ENCODE measurements at regions not wholly inside any gene's neighbourhood (a gene's known extent, or its start where the extent isn't known, plus 50 kb on each side); places are given as distances from the start of the nearest gene placed in this dataset.

- no peak overlapping the region for H3K27ac ChIP-seq (ENCODE audit: low read depth, low read length)
- H3K36me3 ChIP-seq (ENCODE audit: control insufficient read depth, insufficient read depth, low read length), result no peaks in the 10 kb centered on the region
- H3K9me3 ChIP-seq (ENCODE audit: control insufficient read depth, insufficient read depth, low read length), result no peaks in the 10 kb centered on the region
- H3K4me3 ChIP-seq (ENCODE audit: low read depth, low read length), result no peak overlapping the region
- H3K27me3 ChIP-seq (ENCODE audit: control insufficient read depth, insufficient read depth, low read length), result peaks cover 14% of the 10 kb centered on the region
- H3K4me1 ChIP-seq (ENCODE audit: control insufficient read depth, insufficient read depth, low read length), result peaks cover 4% of the 10 kb centered on the region; the same call in 1 of the 2 replicates
- H3K9ac ChIP-seq (ENCODE audit: low read depth, low read length), result no peak overlapping the region
These were observed 266.6 kb downstream of the TFCP2L1 start for GRCh38 chr2:121018136-121019061.

- Histone ChIP-seq H3K27me3 (ENCODE audit: control insufficient read depth, insufficient read depth, low read length) (peaks cover 11% of the 10 kb centered on the region), H3K9me3 (ENCODE audit: control insufficient read depth, insufficient read depth, low read length) (no peaks in the 10 kb centered on the region), H3K9ac (ENCODE audit: low read depth, low read length) (no peak overlapping the region), H3K4me3 (ENCODE audit: low read depth, low read length) (no peak overlapping the region), H3K36me3 (ENCODE audit: control insufficient read depth, insufficient read depth, low read length) (no peaks in the 10 kb centered on the region), H3K4me1 (ENCODE audit: control insufficient read depth, insufficient read depth, low read length) (peaks cover 4% of the 10 kb centered on the region; the same call in 1 of the 2 replicates), H3K27ac (ENCODE audit: low read depth, low read length) (no peak overlapping the region)
These were observed 265.9 kb downstream of the TFCP2L1 start for GRCh38 chr2:121019071-121019470.

GRCh38 chr2:121019756-121020155 is 265.2 kb downstream of the TFCP2L1 start:
- H3K36me3 ChIP-seq (ENCODE audit: control insufficient read depth, insufficient read depth, low read length), result no peaks in the 10 kb centered on the region

GRCh38 chr2:121021685-121022084 is 263.3 kb downstream of the TFCP2L1 start:
- Histone ChIP-seq H3K4me3 (ENCODE audit: low read depth, low read length) (no peak overlapping the region), H3K27me3 (ENCODE audit: control insufficient read depth, insufficient read depth, low read length) (peaks cover 17% of the 10 kb centered on the region), H3K9ac (ENCODE audit: low read depth, low read length) (no peak overlapping the region), H3K36me3 (ENCODE audit: control insufficient read depth, insufficient read depth, low read length) (no peaks in the 10 kb centered on the region), H3K4me1 (ENCODE audit: control insufficient read depth, insufficient read depth, low read length) (peaks cover 4% of the 10 kb centered on the region; the same call in 1 of the 2 replicates), H3K9me3 (ENCODE audit: control insufficient read depth, insufficient read depth, low read length) (no peaks in the 10 kb centered on the region), H3K27ac (ENCODE audit: low read depth, low read length) (no peak overlapping the region)

More at GRCh38 chr2:121019756-121020155, 265.2 kb downstream of the TFCP2L1 start:
- Histone ChIP-seq H3K27me3 (ENCODE audit: control insufficient read depth, insufficient read depth, low read length) (peaks cover 11% of the 10 kb centered on the region), H3K27ac (ENCODE audit: low read depth, low read length) (no peak overlapping the region), H3K9me3 (ENCODE audit: control insufficient read depth, insufficient read depth, low read length) (no peaks in the 10 kb centered on the region), H3K9ac (ENCODE audit: low read depth, low read length) (no peak overlapping the region), H3K4me3 (ENCODE audit: low read depth, low read length) (no peak overlapping the region), H3K4me1 (ENCODE audit: control insufficient read depth, insufficient read depth, low read length) (peaks cover 4% of the 10 kb centered on the region; the same call in 1 of the 2 replicates)

- H3K9ac ChIP-seq (ENCODE audit: low read depth, low read length), result no peak overlapping the region
- H3K4me1 ChIP-seq (ENCODE audit: control insufficient read depth, insufficient read depth, low read length), result no peaks in the 10 kb centered on the region
- no peaks in the 10 kb centered on the region for H3K36me3 ChIP-seq (ENCODE audit: control insufficient read depth, insufficient read depth, low read length)
- peaks cover 42% of the 10 kb centered on the region for H3K27me3 ChIP-seq (ENCODE audit: control insufficient read depth, insufficient read depth, low read length)
- H3K9me3 ChIP-seq (ENCODE audit: control insufficient read depth, insufficient read depth, low read length), result no peaks in the 10 kb centered on the region
- H3K4me3 ChIP-seq (ENCODE audit: low read depth, low read length), result no peak overlapping the region
- H3K27ac ChIP-seq (ENCODE audit: low read depth, low read length), result no peak overlapping the region
These were observed 256.4 kb downstream of the TFCP2L1 start for GRCh38 chr2:121028577-121028976.

- Histone ChIP-seq H3K27me3 (ENCODE audit: control insufficient read depth, insufficient read depth, low read length) (peaks cover 47% of the 10 kb centered on the region), H3K4me1 (ENCODE audit: control insufficient read depth, insufficient read depth, low read length) (no peaks in the 10 kb centered on the region), H3K4me3 (ENCODE audit: low read depth, low read length) (no peak overlapping the region), H3K9me3 (ENCODE audit: control insufficient read depth, insufficient read depth, low read length) (no peaks in the 10 kb centered on the region), H3K9ac (ENCODE audit: low read depth, low read length) (no peak overlapping the region), H3K36me3 (ENCODE audit: control insufficient read depth, insufficient read depth, low read length) (no peaks in the 10 kb centered on the region), H3K27ac (ENCODE audit: low read depth, low read length) (no peak overlapping the region)
These were observed 254.5 kb downstream of the TFCP2L1 start for GRCh38 chr2:121030523-121030922.

- Histone ChIP-seq H3K4me3 (ENCODE audit: low read depth, low read length) (no peak overlapping the region), H3K9ac (ENCODE audit: low read depth, low read length) (no peak overlapping the region), H3K4me1 (ENCODE audit: control insufficient read depth, insufficient read depth, low read length) (no peaks in the 10 kb centered on the region), H3K27me3 (ENCODE audit: control insufficient read depth, insufficient read depth, low read length) (peaks cover 47% of the 10 kb centered on the region), H3K36me3 (ENCODE audit: control insufficient read depth, insufficient read depth, low read length) (no peaks in the 10 kb centered on the region), H3K27ac (ENCODE audit: low read depth, low read length) (no peak overlapping the region), H3K9me3 (ENCODE audit: control insufficient read depth, insufficient read depth, low read length) (no peaks in the 10 kb centered on the region)
These were observed 253.2 kb downstream of the TFCP2L1 start for GRCh38 chr2:121031568-121032340.

- H3K9ac ChIP-seq (ENCODE audit: low read depth, low read length), result no peak overlapping the region
- H3K27me3 ChIP-seq (ENCODE audit: control insufficient read depth, insufficient read depth, low read length), result peaks cover 49% of the 10 kb centered on the region
- no peak overlapping the region for H3K27ac ChIP-seq (ENCODE audit: low read depth, low read length)
- H3K4me1 ChIP-seq (ENCODE audit: control insufficient read depth, insufficient read depth, low read length), result no peaks in the 10 kb centered on the region
- H3K9me3 ChIP-seq (ENCODE audit: control insufficient read depth, insufficient read depth, low read length), result no peaks in the 10 kb centered on the region
- no peaks in the 10 kb centered on the region for H3K36me3 ChIP-seq (ENCODE audit: control insufficient read depth, insufficient read depth, low read length)
- H3K4me3 ChIP-seq (ENCODE audit: low read depth, low read length), result no peak overlapping the region
These were observed 251.5 kb downstream of the TFCP2L1 start for GRCh38 chr2:121033461-121033996.

- no peaks in the 10 kb centered on the region for H3K36me3 ChIP-seq (ENCODE audit: control insufficient read depth, insufficient read depth, low read length)
- no peak overlapping the region for H3K9ac ChIP-seq (ENCODE audit: low read depth, low read length)
- no peaks in the 10 kb centered on the region for H3K4me1 ChIP-seq (ENCODE audit: control insufficient read depth, insufficient read depth, low read length)
- H3K27ac ChIP-seq (ENCODE audit: low read depth, low read length), result no peak overlapping the region
- H3K4me3 ChIP-seq (ENCODE audit: low read depth, low read length), result no peak overlapping the region
- H3K27me3 ChIP-seq (ENCODE audit: control insufficient read depth, insufficient read depth, low read length), result peaks cover 49% of the 10 kb centered on the region
- H3K9me3 ChIP-seq (ENCODE audit: control insufficient read depth, insufficient read depth, low read length), result no peaks in the 10 kb centered on the region
These were observed 250.5 kb downstream of the TFCP2L1 start for GRCh38 chr2:121034551-121034950.

- no peaks in the 10 kb centered on the region for H3K4me1 ChIP-seq (ENCODE audit: control insufficient read depth, insufficient read depth, low read length)
- H3K9me3 ChIP-seq (ENCODE audit: control insufficient read depth, insufficient read depth, low read length), result no peaks in the 10 kb centered on the region
- H3K36me3 ChIP-seq (ENCODE audit: control insufficient read depth, insufficient read depth, low read length), result no peaks in the 10 kb centered on the region
- no peak overlapping the region for H3K27ac ChIP-seq (ENCODE audit: low read depth, low read length)
- no peak overlapping the region for H3K9ac ChIP-seq (ENCODE audit: low read depth, low read length)
- no peak overlapping the region for H3K4me3 ChIP-seq (ENCODE audit: low read depth, low read length)
- H3K27me3 ChIP-seq (ENCODE audit: control insufficient read depth, insufficient read depth, low read length), result peaks cover 32% of the 10 kb centered on the region
These were observed 248.7 kb downstream of the TFCP2L1 start for GRCh38 chr2:121036226-121036692.

All from HUES48 (cell line).